GM18907 (cell line): ENCODE measurements at regions not wholly inside any gene's neighbourhood (a gene's known extent, or its start where the extent isn't known, plus 50 kb on each side); places are given as distances from the start of the nearest gene placed in this dataset.
"Not testable (repeated sequence)": the region's sequence is repeated elsewhere in the genome, so short reads cannot be mapped to it uniquely, and the experiment has no call there.

Experiments used
- ATAC-seq: cut with Tn5 transposase; IDR thresholded peaks from one replicate; pipeline ENCODE4 v1.9.1; 2021; ENCODE audit warnings: mild to moderate bottlenecking, moderate library complexity; ENCODE audit not compliant: unreplicated experiment

DNA sequence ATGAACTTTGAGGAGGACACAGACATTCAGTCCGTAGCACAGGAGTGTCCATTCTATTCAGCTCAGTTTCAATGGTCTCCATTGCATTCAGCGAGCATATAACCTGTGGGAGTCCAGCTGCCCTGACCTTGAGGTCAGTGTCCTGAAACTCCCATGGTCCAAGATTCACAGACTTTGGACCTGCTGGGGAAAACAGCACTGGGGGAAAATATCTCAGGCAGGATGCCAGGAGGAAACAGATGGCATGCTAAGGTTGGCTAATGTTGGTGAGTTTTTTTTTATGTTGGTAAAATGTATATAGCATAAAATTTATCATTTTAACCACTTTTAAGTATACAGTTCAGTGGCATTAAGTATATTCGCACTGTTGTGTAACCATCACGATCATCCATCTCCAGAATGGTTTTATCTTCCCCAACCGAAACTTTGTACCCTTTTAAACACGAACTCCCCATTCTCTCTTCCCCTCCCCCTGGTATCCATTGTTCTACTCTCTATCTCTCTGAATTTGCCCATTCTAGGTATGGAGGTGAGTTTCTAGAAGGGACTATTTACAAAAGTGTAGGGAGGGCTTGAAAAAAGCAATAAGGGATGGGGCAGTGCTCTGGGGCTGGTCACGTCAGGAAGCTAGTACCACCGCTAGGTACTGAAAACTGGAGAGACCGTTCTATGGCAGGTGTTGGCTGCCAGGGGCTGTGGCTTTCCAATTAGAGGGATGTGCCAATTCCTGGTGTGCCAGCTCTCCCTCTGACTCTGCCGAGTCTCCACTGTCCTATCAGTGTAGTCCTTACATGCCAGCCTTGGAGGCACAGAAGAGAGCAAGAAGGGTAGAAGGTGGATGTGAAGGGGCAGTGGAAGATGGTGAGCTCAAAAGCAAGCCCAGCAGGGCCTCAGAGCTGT is 85.3 kb downstream of the FOXD2 start:
- no peak for ATAC-seq

DNA sequence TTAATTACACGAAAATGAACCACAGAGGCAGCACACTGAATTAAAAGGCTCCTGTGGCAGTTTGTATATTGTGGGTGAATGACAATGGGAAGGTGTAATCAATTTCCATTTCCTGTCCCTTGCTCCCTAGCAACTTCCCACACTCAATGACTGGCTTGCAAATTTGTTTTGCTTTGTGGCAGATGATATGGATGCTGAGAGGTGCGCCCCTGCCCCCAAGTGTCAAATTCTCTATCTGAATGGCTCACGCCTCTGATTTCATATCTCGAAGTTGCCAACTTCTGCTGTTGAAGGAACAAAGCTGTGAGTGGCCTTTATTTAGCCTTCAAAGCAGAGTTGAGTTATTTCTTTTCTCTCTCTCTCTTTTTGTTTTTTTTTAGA is 86.0 kb downstream of the FOXD2 start:
- no peak for ATAC-seq

DNA sequence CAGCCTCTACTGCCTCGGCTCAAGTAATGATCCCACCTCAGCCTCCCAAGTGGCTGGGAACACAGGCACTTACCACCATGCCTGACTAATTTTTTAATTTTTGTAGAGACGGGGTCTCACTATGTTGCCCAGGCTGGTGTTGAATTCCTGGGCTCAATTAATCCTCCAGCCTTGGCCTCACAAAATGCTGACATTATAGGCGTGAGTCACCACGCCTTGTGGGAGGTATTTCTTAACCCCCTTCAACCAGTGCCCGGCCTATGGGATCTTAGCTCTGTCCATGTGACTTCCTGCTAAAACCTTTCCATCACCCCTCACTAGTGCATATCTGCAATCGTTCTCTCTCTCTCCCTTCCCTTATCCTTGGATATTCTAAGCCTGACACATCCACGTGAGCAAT is 86.4 kb downstream of the FOXD2 start:
- ATAC-seq: no peak

DNA sequence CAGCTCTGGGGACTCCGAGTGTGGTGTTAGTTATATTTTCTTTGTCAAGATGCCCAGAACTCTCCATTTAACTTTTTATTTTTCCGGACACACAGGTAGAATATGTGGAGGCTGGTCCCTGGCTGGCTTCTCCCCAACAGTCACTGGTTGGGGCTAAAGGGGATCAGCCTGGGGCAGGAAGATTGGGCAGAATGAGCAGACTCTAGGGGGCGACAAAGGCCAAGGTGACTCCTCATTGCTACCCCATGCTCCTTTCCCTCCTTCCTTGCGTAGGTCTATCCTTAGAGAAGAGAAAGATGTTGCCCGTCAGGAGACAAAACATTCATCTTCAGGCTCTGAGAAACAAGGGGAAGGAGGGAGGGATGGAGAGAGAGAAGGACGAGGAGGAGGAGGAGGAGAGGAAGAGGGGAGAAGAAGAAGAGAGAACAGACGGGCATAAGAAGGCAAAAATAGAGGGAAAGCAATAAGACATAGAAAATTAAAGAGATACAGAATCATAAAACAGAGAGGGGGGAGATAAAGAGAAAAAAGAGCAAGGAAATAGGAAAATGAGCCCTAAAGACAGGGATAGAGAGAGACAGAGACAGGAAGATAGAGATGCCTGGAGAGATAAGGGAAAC is 89.9 kb downstream of the FOXD2 start:
- ATAC-seq: no peak

DNA sequence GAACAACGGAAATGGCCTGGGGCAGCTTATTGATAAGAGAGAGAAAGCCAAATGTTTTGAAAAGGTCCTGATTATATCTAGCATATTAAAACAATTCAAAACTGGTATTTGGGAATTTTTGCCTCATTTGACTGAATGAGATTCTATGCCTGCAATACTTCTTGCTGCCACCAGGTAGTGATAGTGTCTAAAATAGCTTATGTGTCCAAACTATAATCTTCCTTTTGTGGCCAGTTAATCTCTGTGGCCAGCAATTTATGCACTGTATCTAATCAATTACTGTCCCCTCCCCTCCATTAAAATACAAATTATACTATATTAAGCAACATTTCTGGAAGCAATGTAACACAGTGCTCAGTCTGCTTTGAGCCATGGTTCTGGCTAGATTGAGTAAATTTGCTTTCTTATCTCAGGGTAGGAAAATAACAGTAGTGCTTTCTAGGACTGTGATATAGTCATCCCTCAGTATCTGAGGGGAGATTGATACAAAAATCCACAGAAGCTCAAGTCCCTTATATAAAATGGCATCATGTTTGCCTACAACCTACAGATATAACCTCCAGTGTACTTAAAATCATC is 91.8 kb downstream of the FOXD2 start:
- ATAC-seq: no peak

DNA sequence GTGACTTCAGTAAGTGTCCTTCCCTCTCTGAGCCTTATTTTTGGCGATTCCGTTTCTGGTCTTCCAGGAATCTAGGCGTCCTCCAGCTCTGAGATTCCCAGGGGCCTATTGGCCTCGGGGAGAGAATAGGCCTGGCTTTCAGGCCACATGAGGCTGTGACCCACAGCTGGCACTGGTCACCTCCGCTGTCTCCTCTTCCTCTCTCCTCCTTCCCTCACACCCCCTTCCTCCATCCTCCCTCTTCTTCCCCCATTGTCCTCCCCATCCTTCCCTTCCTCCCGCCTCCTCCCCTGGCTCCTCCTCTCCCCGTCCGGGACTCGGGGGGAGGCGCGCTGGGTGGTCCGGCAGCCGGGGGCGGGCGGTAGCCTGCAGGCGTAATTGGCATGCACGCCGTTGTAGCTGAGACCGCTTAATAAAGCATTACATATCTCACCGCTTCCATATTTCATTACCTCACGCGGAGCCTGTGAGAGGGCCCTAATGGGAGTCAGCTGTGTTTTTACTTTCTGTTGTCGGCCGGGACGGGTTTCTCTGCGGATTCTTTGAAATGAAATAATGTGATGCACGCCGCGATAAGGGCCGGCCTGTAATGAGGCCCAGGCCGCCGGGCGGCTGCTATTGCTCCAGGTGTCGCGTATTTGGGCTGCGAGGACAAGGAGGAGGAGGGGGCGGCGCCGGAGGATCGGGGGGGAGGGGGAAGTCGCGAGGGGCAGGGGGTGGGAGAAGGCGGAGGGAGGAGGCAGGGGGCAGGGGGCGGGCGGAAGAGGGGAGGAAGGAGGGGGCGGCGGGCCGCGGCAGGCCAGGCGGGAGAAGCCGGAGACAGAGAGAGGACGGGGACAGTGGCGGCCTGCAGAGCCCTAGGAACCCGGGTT is 95.3 kb downstream of the FOXD2 start:
- ATAC-seq: no peak

DNA sequence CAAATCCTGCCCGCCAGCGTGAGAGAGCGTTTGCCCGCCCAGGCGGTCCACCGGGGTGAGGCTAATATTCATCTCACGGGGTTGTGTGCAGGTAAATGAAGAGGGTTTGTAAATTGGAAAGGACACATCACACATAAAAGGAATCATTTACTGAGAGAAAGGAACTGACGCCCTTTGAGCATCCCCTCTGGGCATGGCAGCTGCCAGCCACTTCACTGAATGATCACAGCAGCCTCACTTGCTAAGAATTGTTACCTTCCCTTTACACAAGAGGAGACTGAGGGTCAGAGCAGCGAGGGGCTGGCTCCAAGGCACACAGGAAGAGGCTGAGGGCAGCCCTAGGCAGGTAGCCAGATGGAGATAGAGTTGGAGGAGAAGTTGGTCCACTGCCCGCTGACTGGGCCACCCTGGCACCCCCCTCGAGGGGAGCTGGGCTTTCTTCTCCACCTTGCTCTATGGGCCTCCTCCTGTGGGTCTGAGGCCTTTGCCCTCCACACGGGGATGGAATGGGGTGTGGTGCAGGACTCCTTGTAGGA is 96.0 kb downstream of the FOXD2 start:
- ATAC-seq: no peak

DNA sequence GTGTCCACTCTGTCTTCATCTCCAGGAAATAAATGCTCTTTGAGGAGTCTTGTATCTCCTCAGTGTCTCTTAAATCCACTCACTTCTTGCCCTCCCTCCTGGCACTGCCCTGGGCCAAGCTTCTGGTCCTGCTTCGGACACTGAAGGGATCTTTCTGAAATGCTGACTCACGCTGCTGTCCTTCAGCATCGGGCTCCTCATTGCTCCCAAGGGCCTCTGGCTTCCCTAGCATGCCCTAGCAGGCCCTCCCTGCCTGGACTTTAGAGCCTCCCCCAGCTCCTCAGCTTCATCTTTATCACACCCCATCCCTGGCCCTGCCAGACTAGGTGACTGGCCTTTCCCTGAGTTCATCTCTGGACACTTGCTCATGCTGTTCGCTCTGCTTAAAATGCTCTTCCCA is 96.6 kb downstream of the FOXD2 start:
- no peak for ATAC-seq

DNA sequence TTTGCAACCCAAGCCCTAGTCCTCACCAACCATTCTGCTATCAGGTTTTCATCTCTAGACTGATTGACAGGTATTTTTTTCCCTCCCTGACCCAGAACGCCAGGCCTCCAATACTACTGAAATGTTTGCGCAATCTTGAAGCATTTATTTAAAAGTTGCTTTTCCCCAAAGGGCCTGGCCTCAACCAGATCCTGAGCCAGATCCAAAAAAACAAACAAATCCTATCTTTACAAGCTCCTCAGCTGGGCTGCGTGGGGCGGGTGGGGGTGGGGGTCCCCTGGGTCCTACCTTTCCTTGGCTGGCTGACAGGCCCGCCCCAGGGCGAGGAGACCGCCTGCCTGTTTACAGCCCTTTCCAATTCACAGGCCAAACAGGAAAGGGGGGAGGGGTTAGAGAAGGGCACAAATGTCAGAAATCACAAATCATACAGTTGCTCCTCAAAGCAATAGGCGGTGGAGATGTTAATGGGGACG is 98.8 kb downstream of the FOXD2 start:
- ATAC-seq: no peak

DNA sequence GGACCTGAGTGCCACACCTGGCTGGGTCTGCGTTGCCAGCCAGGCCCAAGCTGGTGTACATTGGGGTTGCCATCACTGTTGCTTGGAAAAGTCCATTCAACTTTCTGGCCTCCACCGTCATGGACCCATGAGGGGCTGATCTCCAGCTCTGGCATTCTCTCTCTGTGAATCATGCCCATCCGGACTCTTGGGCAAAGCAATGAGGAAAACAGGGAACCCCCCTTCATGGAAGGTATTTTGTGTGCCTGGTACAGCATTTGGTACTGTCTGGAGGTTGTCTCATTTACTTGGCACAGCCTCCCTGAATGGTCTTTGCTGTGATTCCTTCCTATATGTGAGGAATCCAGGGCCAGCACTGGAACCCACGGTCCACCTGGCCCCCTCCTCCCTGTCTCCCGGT is 99.4 kb downstream of the FOXD2 start:
- ATAC-seq: no peak

DNA sequence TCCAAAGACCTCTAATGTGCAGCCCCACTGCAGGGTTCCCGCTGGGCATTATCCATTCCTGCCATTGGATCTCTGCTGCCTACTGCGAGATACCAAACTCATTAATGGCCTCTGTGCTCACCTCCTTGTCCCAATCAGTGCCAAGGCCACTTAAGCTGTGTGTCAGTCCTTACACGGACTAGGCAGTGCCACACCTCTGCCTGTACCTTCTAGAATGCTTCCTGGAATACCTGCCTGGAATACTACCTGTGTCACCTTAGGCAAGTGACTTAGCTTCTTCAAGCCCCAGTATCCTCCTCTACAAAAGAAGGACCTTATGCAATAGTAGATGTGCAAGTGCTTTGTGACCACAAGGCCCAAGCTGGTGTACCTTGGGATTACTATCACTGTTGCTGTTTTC is 100.1 kb downstream of the FOXD2 start:
- no peak for ATAC-seq

DNA sequence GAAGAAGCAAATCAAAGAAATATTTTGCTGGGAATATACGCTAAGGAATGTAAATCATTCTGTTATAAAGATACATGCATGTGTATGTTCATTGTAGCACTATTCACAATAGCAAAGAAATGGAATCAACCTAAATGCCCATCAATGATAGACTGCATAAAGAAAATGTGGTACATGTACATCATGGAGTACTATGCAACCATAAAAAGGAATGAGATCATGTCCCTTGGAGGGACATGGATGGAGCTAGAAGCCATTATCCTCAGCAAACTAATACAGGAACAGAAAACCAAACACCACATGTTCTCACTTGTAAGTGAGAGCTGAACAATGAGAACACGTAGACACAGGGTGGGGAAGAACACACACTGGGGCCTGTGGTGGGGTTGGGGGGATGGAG is 100.7 kb downstream of the FOXD2 start:
- not testable (repeated sequence) for ATAC-seq

DNA sequence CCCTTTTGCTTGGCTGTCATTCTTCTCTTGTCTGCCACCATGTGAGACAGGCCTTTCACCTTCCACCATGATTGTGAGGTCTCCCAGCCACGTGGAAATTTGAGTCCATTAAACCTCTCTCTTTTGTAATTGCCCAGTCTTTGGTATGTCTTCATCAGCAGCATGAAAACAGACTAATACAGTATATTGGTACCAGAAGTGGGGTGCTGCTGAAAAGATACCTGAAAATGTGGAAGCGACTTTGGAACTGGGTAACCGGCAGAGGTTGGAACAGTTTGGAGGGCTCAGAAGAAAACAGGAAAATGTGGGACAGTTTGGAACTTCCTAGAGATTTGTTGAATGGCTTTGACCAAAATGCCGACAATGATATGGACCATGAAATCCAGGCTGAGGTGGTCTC is 103.9 kb downstream of the FOXD2 start:
- ATAC-seq: not testable (repeated sequence)

DNA sequence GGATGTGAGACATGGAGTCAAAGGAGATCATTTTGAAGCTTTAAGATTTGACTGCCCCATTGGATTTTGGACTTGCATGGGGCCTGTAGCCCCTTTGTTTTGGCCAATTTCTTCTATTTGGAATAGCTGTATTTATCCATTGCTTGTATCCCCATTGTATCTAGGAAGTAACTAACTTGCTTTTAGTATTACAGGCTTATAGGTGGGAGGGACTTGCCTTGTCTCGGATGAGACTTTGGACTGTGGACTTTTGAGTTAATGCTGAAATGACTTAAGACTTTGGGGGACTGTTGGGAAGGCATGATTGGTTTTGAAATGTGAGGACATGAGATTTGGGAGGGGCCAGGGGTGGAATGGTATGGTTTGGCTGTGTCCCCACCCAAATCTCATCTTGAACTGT is 105.2 kb downstream of the FOXD2 start:
- not testable (repeated sequence) for ATAC-seq

DNA sequence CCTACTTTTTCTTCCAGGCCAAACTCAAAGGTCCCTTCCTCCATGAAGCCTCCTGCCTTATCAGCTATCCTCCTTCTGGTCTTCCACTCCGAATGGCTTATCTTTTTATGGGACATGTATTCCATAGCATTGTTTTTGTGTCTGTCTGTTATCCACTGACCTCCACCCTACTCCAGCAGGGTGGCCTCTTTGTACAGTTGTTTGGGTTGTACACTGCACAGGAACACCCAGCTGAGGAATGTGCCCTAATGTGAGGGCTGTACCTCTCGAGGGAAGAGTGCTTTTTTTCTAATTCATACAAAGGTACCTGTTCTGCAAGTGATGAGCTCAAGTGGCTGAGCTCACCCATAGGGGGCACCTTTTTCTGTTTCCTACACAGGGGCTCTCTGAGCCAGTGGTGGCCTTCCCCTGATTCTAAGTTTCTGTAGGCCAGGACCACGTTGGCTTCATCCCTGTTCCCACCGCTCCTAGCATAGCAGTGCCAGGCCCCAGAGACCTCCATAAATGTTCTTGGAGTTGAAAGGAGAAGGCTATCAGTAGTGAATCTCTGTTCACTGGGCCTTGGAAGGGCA is 108.2 kb downstream of the FOXD2 start:
- no peak for ATAC-seq

DNA sequence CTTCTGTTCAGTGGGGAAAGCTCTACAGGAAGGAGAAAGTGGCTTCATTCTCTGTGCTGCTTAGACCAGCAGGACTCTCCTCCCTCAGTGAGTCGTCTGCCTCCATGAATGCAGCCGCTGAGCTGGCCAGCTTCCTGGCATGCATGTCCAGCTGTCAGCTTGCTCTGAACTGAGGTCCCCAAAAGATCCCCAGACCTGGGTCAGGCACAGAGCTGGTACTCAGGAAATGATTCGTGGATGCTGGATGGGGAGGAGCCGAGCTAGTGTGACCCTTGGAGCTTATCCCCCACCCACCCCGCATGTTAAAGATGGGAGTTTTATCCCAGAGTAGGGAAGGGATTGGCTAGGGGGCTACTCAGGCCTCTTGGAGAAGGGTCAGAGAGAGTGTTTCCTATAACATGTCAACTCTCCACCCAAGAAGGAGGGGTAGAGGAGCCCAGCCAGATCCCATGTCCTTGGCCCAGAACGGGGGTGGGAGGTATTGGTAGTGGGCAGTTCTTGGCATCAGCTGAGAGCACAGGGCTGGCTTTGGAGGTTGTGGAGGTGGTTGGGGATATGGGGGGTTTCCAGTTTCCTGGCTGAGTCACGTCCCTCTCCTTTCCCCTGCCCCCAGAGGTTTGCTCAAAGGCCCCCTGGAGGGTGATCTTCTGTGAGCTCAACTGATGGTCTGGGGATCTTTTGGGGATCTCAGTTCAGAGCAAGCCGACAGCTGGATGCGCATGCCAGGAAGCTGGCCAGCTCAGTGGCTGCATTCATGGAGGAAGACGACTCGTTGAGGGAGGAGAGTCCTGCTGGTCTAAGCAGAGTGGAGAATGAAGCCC is 110.1 kb downstream of the FOXD2 start:
- no peak for ATAC-seq

DNA sequence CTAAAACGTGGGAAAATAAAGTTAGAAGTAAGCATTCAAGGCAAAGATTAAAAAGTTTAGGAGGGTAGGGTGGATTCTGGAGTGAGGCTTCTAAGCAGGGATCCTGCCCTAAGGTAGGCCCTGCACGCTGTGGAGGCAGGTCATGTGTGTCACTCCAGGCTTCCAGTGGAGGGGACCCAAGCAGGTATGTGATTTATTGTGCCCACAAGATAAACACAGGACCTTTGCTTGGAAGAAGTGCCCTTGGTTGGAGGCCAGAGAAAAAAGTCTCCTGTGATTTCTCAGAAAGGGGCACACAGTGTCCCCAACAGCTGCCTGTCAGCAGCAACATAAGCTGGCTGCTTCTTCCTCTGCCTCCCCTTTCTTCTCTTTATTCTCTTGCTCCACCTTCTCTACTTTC is 110.8 kb downstream of the FOXD2 start:
- no peak for ATAC-seq

DNA sequence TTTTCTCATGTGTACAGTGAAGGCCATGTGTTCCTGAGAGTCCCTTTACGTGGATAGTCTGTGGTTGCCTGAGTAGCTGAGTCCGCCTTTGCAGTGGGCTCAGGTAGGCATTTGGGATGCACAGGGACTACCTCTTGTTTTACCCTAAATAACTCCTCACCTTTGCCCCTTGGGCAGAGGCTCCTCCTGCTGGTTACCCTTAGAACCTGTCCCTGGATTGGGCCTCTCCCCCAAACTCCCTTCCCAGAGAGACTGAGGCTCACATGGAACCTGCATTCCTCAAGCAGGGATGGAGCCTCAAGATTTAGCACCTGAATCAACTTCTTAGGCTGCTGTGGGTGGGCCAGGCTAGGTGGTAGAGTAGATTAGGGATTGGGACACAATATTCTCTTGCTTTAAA is 111.7 kb downstream of the FOXD2 start:
- ATAC-seq: no peak

DNA sequence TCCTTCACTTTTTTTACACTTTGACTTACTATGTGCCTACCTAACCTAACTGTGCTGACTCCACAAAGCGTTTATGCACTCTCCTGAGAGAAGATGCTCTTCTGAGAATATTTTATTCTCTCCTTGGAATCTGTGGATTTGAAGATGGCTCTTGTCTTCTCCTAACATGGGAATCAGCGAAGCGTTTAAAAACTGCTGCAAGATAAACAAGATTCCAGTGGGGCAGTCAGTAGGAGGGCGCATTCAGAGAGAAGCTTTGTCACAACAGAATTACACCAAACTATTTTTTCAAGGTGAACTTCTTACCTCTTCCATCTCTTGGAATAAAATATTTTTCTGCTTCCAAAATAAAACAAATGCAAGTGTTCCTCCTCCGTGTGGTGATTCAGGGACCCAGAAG is 113.1 kb downstream of the FOXD2 start:
- no peak for ATAC-seq
